HCT116 (cell line): ENCODE measurements at regions not wholly inside any gene's neighbourhood (a gene's known extent, or its start where the extent isn't known, plus 50 kb on each side); places are given as distances from the start of the nearest gene placed in this dataset.

ENCODE experiments used
- CEBPB ChIP-seq: IDR thresholded peaks from 2 replicates; pipeline ENCODE4 v1.6.1; 2012; ENCODE audit warnings: low read depth
- CTCF ChIP-seq, 3 experiments: fragments of 200-600 bp in 1 of 3; sonication (generic) in 1 of 3; IDR thresholded peaks in 2 of 3; conservative IDR thresholded peaks in 1 of 3; 2 replicates each; pipeline ENCODE4 v1.5.1; 2012 to 2017; ENCODE audit warnings: low read depth in 2 of 3, low read length in 2 of 3, antibody characterized with exemption in 1 of 3, borderline replicate concordance in 1 of 3, control low read depth in 1 of 3, mild to moderate bottlenecking in 1 of 3, mixed read lengths in 1 of 3, mixed run types in 1 of 3, moderate library complexity in 1 of 3; ENCODE audit not compliant: insufficient read depth in 1 of 3
- EZH2 ChIP-seq: fragments of 200-600 bp; sonication (generic); IDR thresholded peaks from 2 replicates; pipeline ENCODE4 v1.6.1; 2017; ENCODE audit warnings: antibody characterized with exemption, mixed run types
- JUND ChIP-seq: IDR thresholded peaks from 2 replicates; pipeline ENCODE4 v1.6.1; 2012
- MAX ChIP-seq: IDR thresholded peaks from 2 replicates; pipeline ENCODE4 v1.6.1; 2012
- POLR2A ChIP-seq: IDR thresholded peaks from 2 replicates; pipeline ENCODE4 v1.7.0; 2011; ENCODE audit warnings: borderline replicate concordance; ENCODE audit not compliant: insufficient read depth, insufficient read length; ENCODE audit errors: extremely low read depth
- POLR2AphosphoS5 ChIP-seq: IDR thresholded peaks from 2 replicates; pipeline ENCODE4 v1.6.1; 2011; ENCODE audit warnings: mild to moderate bottlenecking, low read depth, low read length, moderate library complexity
- REST ChIP-seq: IDR thresholded peaks from 2 replicates; pipeline ENCODE4 v1.6.1; 2012; ENCODE audit warnings: low read depth
- SRF ChIP-seq: IDR thresholded peaks from 2 replicates; pipeline ENCODE4 v1.6.1; 2012; ENCODE audit warnings: low read depth

- TF ChIP-seq POLR2A (no peak), REST (no peak), CTCF (IDR thresholded peaks at IDR 0.05 in 2 of 3, conservative IDR thresholded peaks at IDR 0.05 in 1 of 3; ENCODE audit: borderline replicate concordance in 1 of 3, insufficient read depth in 1 of 3, low read depth in 2 of 3, low read length in 2 of 3) (no peak), MAX (no peak), CEBPB (no peak), EZH2 (no peak), POLR2AphosphoS5 (no peak), JUND (no peak), SRF (no peak)
Measured at GRCh38 chr2:16330571-16330970, 335.1 kb downstream of the CYRIA start.
